Muscle of leg (tissue), 3 donors: ENCODE measurements at regions not wholly inside any gene's neighbourhood (a gene's known extent, or its start where the extent isn't known, plus 50 kb on each side); places are given as distances from the start of the nearest gene placed in this dataset.

Source experiments
- DNase-seq: peaks from one replicate; pipeline ENCODE4 v3.0.0; 2013
- H3K27ac ChIP-seq: one replicate; pipeline ENCODE4 v1.5.1; 2013; ENCODE audit warnings: mild to moderate bottlenecking, low read length, control low read depth
- H3K27me3 ChIP-seq: one replicate; pipeline ENCODE4 v1.6.1; 2013; ENCODE audit warnings: low read length; ENCODE audit not compliant: control insufficient read depth, insufficient read depth
- H3K36me3 ChIP-seq: one replicate; pipeline ENCODE4 v1.6.1; 2013; ENCODE audit warnings: low read length; ENCODE audit not compliant: control insufficient read depth, insufficient read depth
- H3K4me1 ChIP-seq: one replicate; pipeline ENCODE4 v1.6.1; 2013; ENCODE audit warnings: low read length; ENCODE audit not compliant: control insufficient read depth, insufficient read depth
- H3K4me3 ChIP-seq: one replicate; pipeline ENCODE4 v1.5.1; 2013; ENCODE audit warnings: low read length, control low read depth
- H3K9me3 ChIP-seq: replicated peaks from 2 replicates; pipeline ENCODE4 v1.6.1; 2013; ENCODE audit warnings: low read depth, low read length; ENCODE audit not compliant: control insufficient read depth
- WGBS: methylation state at CpG from one replicate; pipeline ENCODE4 v1.1.5; 2013; ENCODE audit warnings: missing lambda C conversion rate; ENCODE audit not compliant: insufficient coverage; 5-methylcytosine and 5-hydroxymethylcytosine counted together

DNA sequence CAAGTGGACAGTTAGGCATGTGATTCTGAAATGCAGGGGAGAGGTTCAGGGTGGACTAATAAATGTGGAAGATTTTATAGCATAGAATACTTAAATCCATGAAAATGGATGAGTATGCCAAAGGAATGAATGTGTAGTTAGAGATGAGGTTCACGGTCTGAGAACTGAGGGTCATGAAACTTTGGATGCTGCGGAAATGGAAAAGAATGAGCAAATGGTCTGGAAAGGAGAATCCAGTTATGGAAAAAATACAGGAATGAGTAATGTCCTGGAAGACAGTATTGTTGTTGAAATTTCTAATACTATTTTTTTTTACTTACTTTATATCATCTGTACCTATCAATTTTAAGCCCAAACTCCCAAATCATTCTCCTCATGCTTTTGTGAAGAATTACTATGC is 2369.4 kb downstream of the MAT2B start:
- Histone ChIP-seq H3K9me3 (no peaks in the 10 kb centered on the region), H3K27ac (no peak overlapping the region), H3K4me1 (no peaks in the 10 kb centered on the region), H3K27me3 (no peaks in the 10 kb centered on the region), H3K36me3 (no peaks in the 10 kb centered on the region), H3K4me3 (no peak overlapping the region)
- peak; percentile 69 for DNase-seq
- 67% methylated on average over 2 of the region's 2 CpGs for WGBS

DNA sequence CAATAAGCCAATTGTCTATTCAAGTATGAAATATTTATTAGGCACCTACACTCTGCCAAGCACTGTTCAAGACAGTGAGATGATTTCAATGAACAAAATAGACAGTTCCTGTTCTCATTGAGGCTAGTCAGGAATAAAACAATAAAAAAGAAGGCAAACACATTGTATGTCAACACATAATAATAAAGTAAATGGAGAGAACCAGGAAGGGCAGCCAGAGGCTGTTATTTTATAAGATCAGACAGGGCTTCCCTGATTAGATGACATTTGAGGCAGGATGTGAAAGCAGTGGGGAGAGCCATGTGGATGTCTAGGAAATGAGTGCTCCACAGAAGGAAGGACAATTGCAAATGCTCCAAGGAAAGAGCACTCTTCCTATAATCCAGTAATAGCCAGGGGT is 2371.1 kb downstream of the MAT2B start:
- no peaks in the 10 kb centered on the region for H3K27me3 ChIP-seq
- H3K36me3 ChIP-seq: no peaks in the 10 kb centered on the region
- H3K27ac ChIP-seq: no peak overlapping the region
- H3K4me3 ChIP-seq: no peak overlapping the region
- DNase-seq: peak; percentile 27
- no peaks in the 10 kb centered on the region for H3K4me1 ChIP-seq
- H3K9me3 ChIP-seq: no peaks in the 10 kb centered on the region

DNA sequence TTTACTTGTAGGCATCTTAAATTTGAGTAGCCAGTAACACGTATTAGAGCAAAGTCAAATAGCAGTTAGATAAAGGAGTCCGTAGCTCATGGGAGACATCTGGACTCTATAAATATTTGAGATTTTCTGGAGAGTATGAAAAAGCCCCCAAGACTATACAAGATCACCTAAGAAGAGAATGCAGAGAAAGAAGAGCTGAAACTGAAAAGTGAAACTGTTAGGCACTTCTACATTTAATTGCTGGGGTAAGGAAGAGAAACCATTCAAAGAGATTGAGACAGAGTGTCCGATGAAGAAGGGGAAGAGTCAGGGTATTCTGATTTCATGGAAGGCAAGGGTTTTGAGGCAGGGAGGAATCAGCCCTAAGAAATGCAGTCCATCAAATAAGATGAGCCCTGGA is 2372.1 kb downstream of the MAT2B start:
- no peaks in the 10 kb centered on the region for H3K36me3 ChIP-seq
- no peak overlapping the region for H3K27ac ChIP-seq
- 94% methylated on average over 1 of the region's 3 CpGs for WGBS
- no peaks in the 10 kb centered on the region for H3K4me1 ChIP-seq
- H3K4me3 ChIP-seq: no peak overlapping the region
- H3K27me3 ChIP-seq: no peaks in the 10 kb centered on the region
- no peaks in the 10 kb centered on the region for H3K9me3 ChIP-seq
- no peak for DNase-seq

DNA sequence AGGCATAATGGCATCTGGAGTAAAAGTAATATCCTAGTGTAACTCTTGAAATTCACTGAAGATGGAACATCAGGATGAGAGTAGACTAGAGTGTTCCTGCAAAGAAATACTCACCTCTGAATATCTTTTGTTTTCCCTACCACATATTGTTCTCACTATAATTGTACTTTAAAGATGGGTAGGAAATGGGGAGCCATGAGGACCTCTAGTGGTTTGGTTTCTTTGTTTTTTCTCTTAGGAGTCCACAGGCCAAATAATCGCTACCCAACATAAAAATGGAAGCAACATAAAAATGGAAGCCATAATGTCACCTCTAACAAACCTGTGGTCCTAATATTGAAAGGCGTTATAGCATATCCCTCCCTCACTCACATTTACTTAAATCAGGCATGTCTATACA is 2375.8 kb downstream of the MAT2B start:
- no CpG with 5 or more reads among the region's 2 CpGs for WGBS
- Histone ChIP-seq H3K4me1 (no peaks in the 10 kb centered on the region), H3K27ac (no peak overlapping the region), H3K4me3 (no peak overlapping the region), H3K9me3 (no peaks in the 10 kb centered on the region), H3K36me3 (no peaks in the 10 kb centered on the region), H3K27me3 (no peaks in the 10 kb centered on the region)
- DNase-seq: no peak

DNA sequence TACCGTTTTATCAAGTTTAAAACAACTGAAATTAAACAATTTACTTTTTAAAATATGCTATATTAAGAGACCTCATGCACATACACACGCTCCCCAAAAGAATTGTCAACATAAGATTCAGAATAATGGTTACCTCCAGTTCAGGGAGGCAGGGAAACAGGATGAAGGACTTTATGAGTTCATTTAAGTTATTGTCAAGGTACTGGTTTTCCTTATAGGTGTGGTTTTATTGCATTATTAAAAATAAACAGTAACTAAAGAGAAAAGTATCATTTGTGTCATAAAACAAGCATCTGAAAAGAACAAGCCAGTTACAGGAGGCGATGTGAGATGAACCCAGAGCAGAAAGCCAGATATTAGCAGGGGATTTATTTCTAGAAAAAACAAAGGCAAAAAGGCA is 2376.7 kb downstream of the MAT2B start:
- Histone ChIP-seq H3K27me3 (no peaks in the 10 kb centered on the region), H3K4me1 (no peaks in the 10 kb centered on the region), H3K36me3 (no peaks in the 10 kb centered on the region), H3K27ac (no peak overlapping the region), H3K4me3 (no peak overlapping the region), H3K9me3 (no peaks in the 10 kb centered on the region)
- no CpG with 5 or more reads among the region's 3 CpGs for WGBS
- no peak for DNase-seq

DNA sequence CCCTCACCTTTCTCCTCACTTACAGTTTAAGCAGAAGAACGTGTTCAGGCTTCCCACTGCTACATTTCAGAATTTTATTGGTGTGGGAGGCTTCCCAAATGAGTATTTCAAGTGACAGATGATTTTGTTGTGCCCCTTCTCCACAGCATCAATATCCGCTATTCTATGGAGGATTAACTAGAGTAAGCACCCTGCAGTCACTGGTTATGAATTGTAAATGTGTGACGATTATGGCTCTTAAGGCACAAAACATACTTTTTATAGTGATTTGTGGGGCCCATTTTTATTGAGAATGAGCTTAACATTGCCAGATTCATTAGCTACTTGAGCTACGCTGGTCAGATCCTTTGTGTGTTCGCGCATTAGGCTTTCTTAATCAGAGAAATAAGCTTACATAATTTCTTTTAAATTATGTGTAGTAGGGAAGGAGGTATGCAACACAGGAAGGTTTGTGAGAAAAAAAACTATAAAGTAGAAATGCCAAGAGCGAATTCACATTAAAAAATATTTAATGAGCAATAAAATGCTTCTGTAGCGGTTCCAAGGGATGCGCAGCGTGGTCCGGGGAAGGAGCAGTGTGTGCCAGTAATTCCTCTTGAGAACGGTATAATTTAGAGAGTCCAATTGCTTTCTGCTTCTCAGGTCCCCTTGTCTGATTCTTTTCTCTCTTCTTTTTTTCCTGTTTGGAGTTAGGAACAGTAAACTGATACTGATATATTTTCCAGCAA is 2380.4 kb downstream of the MAT2B start:
- no peak overlapping the region for H3K4me3 ChIP-seq
- H3K27ac ChIP-seq: no peak overlapping the region
- no peaks in the 10 kb centered on the region for H3K4me1 ChIP-seq
- DNase-seq: peak; percentile 24
- peaks cover 4% of the 10 kb centered on the region for H3K9me3 ChIP-seq
- H3K36me3 ChIP-seq: no peaks in the 10 kb centered on the region
- H3K27me3 ChIP-seq: no peaks in the 10 kb centered on the region
- no CpG with 5 or more reads among the region's 12 CpGs for WGBS

DNA sequence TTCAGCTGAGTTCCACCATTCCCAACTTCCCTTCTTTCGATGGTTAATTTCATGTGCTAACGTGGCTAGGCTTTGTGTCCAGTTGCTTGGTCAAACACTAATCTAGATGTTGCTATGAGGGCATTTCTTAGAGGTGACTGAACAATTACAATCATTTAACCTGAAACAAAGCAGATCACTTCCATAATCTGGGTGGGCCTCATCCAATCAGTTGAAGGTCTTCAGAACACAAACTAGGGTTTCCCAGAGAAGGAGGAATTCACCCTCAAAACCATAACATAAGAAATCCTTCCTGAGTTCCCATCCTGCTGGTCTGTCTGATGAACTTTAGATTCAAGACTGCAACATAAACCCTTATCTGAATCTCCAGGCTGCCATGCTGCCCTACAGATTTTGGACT is 2381.7 kb downstream of the MAT2B start:
- no peak for DNase-seq

DNA sequence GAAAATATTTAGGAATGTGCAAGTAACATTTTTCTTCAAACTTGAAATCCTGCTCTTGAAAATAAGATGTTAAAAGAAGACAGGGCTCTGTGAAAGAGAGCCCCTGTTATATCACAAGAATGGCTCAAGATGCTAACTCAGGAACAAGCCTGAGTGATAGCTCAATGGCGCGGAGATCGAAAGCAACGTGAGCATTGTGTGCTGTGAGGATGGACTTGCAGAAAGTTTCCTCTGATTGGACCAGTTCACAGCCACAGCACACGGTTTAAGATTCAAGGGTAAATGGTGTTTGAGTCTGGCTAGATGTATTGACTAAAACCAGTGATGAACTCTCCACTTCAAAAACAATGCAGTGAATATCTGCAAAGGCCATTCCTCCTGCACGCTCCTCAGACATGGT is 2387.0 kb downstream of the MAT2B start:
- 77% methylated on average over 5 of the region's 6 CpGs for WGBS
- no peak overlapping the region for H3K27ac ChIP-seq
- H3K4me3 ChIP-seq: no peak overlapping the region
- peaks cover 10% of the 10 kb centered on the region for H3K9me3 ChIP-seq
- no peaks in the 10 kb centered on the region for H3K4me1 ChIP-seq
- no peak for DNase-seq
- H3K36me3 ChIP-seq: no peaks in the 10 kb centered on the region
- no peaks in the 10 kb centered on the region for H3K27me3 ChIP-seq

More for the DNA sequence above, 2381.7 kb downstream of the MAT2B start:
- WGBS: 83% methylated on average over 1 of the region's 2 CpGs
- no peak overlapping the region for H3K27ac ChIP-seq
- H3K9me3 ChIP-seq: peaks cover 8% of the 10 kb centered on the region
- no peaks in the 10 kb centered on the region for H3K4me1 ChIP-seq
- no peaks in the 10 kb centered on the region for H3K36me3 ChIP-seq
- no peak overlapping the region for H3K4me3 ChIP-seq
- no peaks in the 10 kb centered on the region for H3K27me3 ChIP-seq

DNA sequence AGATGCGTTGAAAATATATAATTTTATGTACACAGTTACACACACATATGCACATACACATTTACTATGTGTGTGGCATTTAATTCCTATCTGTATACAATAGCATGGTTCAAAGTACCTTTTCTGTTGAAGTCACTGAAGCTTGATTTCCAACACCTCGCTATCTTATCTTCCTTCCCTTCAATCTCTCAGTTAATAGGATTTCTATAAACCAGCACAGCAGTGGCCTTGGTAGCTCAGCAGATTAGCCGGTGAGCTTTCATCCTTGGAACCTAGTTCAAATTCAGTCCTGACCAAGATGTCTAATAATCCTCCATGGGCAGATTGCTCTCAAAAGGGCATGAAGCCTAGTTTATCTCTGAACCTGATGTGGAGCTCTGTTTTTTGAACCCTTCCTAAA is 2389.5 kb downstream of the MAT2B start:
- H3K27me3 ChIP-seq: no peaks in the 10 kb centered on the region
- peaks cover 6% of the 10 kb centered on the region for H3K9me3 ChIP-seq
- no peak overlapping the region for H3K27ac ChIP-seq
- no peaks in the 10 kb centered on the region for H3K36me3 ChIP-seq
- 95% methylated on average over 2 of the region's 3 CpGs for WGBS
- no peak for DNase-seq
- no peak overlapping the region for H3K4me3 ChIP-seq
- H3K4me1 ChIP-seq: no peaks in the 10 kb centered on the region

DNA sequence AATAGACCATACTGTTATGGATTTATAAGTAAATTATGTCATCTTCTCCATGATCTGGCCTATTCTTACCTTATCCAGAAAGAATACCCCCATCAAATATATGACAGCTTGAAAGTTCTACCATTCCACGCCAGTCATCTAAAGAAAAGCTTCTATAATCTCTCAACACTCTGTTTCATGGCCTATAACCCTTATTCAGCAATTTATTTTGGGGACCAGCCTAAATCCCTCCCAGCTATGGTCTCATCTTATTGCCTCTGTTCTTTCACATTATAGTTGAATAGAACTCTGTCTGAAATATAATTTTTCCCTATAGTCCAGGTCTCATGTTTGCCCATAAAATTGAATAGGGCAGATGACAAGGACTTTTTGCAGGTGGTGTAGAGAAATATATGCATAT is 2387.6 kb upstream of the WWC1 start:
- 100% methylated on average over 1 of the region's 1 CpG for WGBS
- no peak for DNase-seq
- Histone ChIP-seq H3K27ac (no peak overlapping the region), H3K36me3 (no peaks in the 10 kb centered on the region), H3K27me3 (no peaks in the 10 kb centered on the region), H3K4me1 (no peaks in the 10 kb centered on the region), H3K9me3 (no peaks in the 10 kb centered on the region), H3K4me3 (no peak overlapping the region)

DNA sequence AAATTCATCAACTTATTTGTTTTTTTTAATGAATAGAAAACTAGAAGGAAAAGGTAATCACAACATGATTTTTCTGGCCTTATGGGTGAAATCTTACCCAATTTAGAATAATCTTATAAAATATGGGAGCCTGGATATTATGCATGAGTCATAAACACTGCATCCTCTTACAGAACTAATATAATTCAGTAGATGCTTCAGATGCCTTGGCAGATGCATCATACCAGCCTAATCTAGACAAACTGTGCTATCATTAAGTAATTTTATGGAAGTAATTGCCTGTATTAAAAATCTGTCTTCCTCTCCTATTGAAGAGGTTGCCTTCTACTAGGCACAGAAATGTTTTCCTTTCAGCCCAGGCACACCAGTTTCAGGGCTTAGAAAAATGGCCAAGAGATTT is 2384.6 kb upstream of the WWC1 start:
- no peaks in the 10 kb centered on the region for H3K9me3 ChIP-seq
- H3K27me3 ChIP-seq: no peaks in the 10 kb centered on the region
- H3K4me3 ChIP-seq: no peak overlapping the region
- no peak overlapping the region for H3K27ac ChIP-seq
- no peaks in the 10 kb centered on the region for H3K36me3 ChIP-seq
- H3K4me1 ChIP-seq: no peaks in the 10 kb centered on the region
- no peak for DNase-seq
